ENCODE measurements at regions not wholly inside any gene's neighbourhood (a gene's known extent, or its start where the extent isn't known, plus 50 kb on each side); places are given as distances from the start of the nearest gene placed in this dataset.

GRCh38 chr11:130645164-130645842 is 196.9 kb downstream of the ADAMTS15 start:
- DNase-seq = no peak

GRCh38 chr11:130645843-130646197 is 197.4 kb downstream of the ADAMTS15 start:
- DNase-seq = no peak

DNA sequence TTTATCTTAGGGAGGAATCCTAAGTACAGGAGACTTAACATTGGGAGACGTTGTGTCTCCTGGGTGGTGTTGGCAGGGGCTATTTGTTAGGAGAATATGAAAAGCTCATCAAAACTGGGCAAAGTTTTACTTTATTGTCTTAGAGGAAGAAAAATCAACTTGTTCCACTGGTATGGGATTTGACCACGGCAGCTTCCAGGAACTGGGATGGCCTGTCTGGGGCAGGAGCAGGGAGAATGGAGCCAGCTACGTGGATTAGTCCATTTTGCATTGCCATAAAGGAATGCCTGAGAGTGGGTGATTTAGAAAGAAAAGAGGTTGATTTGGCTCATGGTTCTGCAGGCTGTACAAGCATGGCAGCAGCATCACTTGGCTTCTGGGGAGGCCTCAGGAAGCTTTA is 198.4 kb downstream of the ADAMTS15 start:
- no peak for DNase-seq

GRCh38 chr11:130647371-130647770 is 198.9 kb downstream of the ADAMTS15 start:
- no peak for DNase-seq

DNA sequence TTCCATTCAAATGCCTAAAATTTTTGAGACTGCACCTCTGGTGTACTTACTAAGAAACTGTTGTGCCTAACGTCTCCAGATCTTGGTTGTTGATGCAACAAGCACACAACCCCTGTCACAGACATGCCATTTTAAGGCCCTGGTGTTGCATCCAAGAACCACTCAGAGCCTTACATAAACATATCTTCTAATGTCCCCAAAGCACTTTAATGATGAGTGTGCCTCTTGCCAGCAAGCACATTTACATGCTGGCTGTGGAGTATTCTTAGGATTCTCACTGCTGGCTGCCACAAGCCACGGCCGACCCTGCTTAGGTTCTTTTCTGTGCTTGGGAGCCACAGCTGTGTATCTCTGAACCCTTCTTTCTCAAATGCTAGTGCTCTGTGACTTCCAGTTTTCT is 201.4 kb downstream of the ADAMTS15 start:
- DNase-seq = no peak

GRCh38 chr11:130650456-130651030 is 202.1 kb downstream of the ADAMTS15 start:
- no peak for DNase-seq

GRCh38 chr11:130651066-130651855 is 202.8 kb downstream of the ADAMTS15 start:
- DNase-seq = no peak

DNA sequence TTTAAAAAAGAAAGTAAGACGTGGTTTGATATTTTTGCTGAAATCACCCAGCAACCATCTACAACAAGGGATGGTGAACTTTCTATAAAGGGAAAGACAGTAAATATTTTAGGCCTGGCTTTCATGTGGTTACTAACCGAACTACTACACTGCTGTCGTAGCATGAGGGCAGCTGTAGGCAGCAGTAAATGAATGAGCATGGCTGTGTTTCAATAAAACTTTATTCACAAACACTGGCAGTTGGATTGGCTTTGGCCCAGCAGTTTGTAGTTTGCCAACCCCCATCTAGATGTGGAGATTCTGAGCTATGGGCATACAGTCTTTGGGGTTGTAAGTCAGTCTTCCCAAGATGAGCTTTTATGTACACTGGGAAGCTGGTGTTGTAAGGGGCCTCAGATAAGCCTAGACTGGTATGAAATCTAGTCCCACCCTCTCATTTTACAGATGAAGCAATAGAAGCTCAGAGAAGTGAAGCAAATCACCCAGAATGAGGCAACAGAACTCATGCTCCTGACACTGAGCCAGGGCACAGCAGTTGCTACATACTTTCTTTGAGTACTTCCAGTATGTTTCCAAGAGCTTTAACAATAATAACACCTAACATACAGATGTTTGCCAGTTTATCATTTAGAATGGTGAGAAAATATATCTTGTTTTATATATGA is 204.4 kb downstream of the ADAMTS15 start:
- no peak for DNase-seq

GRCh38 chr11:130653838-130654636 is 205.6 kb downstream of the ADAMTS15 start:
- DNase-seq = no peak

- no peak for DNase-seq
Measured at GRCh38 chr11:130655300-130655699, 206.9 kb downstream of the ADAMTS15 start.

- no peak for DNase-seq
Measured at GRCh38 chr11:130666781-130667251, 218.4 kb downstream of the ADAMTS15 start.

DNA sequence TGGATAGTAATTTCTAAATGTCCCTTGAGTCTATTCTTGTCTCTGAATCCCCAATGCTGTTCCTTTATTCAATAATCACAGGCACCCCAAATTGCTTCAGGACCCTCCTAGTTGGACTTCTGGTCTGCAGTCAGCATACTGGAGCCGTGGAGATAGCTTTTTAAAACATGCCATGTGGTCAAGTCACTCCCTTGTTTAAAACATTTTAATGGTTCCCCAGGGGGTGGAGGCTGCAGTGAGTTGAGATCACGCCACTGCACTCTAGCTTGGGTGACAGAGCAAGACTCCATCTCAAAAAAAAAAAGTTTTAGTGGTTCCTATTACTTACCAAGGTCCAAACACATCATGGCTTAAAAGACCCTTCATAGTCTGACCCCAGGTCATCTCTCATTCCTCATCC is 220.3 kb downstream of the ADAMTS15 start:
- DNase-seq = no peak

DNA sequence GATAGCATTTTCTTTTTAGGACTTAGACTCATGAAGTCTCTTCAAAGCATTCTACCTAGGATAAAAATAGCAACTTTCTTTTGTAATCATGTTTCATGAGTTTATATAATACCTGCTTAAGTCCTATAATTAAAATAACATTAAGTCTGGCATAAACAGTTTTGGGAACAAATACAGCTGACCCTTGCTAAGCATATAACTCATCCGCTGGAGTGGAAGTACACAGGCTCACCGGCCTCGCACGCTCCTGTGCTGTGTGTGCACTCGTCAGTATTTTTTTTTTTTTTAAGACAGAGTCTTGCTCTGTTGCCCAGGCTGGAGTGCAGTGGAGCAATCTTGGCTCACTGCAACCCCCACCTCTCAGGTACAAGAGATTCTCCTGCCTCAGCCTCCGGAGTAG is 221.8 kb downstream of the ADAMTS15 start:
- no peak for DNase-seq

- no peak for DNase-seq
Measured at GRCh38 chr11:130671801-130672700, 223.6 kb downstream of the ADAMTS15 start.

DNA sequence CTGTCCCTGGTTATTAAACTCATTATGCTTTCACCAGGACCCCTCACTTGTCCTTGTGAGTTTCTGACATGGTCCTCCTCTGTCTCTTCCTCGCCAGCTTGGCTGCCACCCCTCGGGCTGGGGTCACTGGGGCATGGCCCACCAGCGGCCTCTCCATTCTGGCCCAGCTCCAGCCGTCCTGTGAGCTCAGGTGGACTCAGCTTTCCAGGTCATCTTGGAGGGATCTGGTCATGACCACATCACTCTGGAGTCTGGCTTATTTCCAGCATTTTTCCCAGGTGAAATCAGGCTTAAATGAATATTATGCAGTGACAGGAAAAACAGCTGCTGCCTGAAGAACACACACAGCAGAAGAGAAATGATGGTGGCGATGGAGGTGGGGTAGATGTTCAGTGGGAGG is 224.5 kb downstream of the ADAMTS15 start:
- DNase-seq = no peak

GRCh38 chr11:130673698-130674097 is 225.3 kb downstream of the ADAMTS15 start:
- no peak for DNase-seq

DNA sequence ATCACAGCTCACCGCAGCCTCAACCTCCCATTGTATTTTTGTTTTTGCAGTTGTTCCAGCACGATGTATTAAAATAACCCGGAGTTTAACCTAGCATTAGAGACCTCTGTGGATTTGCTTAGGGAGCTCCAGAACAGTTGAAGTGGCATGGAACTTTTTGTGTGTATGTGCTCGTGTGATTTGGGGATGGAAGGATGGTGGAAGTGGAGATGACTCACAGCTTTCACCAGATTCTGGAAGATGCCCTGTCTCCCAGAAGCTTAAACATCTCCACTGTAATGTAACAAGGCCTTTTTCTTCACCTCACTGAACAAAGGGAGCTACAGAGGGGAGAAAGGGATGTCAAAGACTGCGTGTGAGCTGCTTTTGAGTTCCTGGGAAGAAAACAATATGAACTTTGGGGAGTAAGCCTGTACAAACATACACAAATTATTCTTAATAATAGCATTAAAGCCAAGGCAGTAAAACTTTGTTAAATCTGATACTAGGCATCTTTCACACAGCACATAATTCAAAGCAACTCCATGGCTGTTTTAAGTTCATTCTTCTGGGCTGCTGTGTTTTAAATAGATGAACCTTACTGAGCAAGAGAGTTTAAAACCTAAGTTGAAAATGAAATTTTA is 226.4 kb downstream of the ADAMTS15 start:
- DNase-seq = no peak

GRCh38 chr11:130675371-130675821 is 227.0 kb downstream of the ADAMTS15 start:
- DNase-seq = no peak

- DNase-seq = no peak
Measured at GRCh38 chr11:130675917-130676316, 227.5 kb downstream of the ADAMTS15 start.

DNA sequence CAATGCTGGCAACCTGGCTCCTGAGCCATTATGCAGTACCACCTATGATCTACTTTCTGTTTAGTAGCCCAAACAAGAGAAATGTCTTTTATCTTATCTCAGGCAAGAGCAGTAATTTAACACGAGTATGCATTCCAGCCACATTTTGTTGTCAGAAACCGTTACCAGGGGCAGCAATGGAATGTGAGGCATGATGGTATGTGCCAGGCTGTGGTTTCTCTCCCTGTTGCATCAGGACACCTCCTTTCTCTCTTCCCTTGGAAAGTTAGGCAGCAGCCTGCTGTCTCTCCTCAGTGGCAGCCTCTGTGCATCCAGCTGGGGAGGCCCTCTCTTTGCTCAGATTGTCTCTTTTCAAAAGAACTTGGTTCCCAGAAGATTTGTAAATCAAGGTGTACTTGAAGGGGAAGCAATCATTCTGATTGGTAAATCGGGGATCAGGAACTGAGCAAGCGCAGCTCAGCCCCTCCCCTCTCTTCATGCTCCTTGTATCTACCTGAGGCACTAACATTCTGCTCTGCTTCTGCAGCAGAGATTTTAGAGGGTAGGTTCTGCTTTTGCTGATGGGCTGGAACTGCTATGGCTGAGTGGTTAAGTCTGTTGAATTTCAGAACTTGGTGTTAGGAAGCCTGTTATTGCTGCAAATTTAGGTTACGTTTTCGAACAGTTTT is 229.2 kb downstream of the ADAMTS15 start:
- DNase-seq = no peak

All from activated CD4-positive, alpha-beta T cell treated with anti-CD3 and anti-CD28 coated beads for 48 hours (primary cell).